SK-N-SH treated with all-trans-retinoic acid at 6 μM for 48 hours (cell line): ENCODE measurements at regions not wholly inside any gene's neighbourhood (a gene's known extent, or its start where the extent isn't known, plus 50 kb on each side); places are given as distances from the start of the nearest gene placed in this dataset.

Experiments used
- ATAC-seq: fragments of 200-7000 bp; cut with Tn5 transposase; 3 replicates; pipeline ENCODE4 v1.9.1; 2020; ENCODE audit warnings: mild to moderate bottlenecking, moderate library complexity
- BACH2 ChIP-seq: fragments of 250-450 bp; sonication (Bioruptor Pico); IDR thresholded peaks from 2 replicates; pipeline ENCODE4 v1.9.0; 2021; ENCODE audit warnings: mild to moderate bottlenecking, borderline replicate concordance
- CREB5 ChIP-seq: fragments of 250-450 bp; sonication (Bioruptor Pico); IDR thresholded peaks from 2 replicates; pipeline ENCODE4 v1.5.1; 2020; ENCODE audit warnings: low read depth, mild to moderate bottlenecking, moderate library complexity
- CSDC2 ChIP-seq: fragments of 250-450 bp; sonication (Bioruptor Pico); IDR thresholded peaks from 2 replicates; pipeline ENCODE4 v1.5.0; 2020; ENCODE audit warnings: mild to moderate bottlenecking, moderate library complexity
- CSRNP3 ChIP-seq: fragments of 250-450 bp; sonication (Bioruptor Pico); IDR thresholded peaks from 2 replicates; pipeline ENCODE4 v1.5.1; 2021; ENCODE audit warnings: mild to moderate bottlenecking, moderate library complexity
- GLIS3 ChIP-seq: fragments of 250-450 bp; sonication (Bioruptor Pico); IDR thresholded peaks from 2 replicates; pipeline ENCODE4 v1.5.0; 2020; ENCODE audit warnings: mild to moderate bottlenecking, moderate library complexity
- ISL1 ChIP-seq: fragments of 250-450 bp; sonication (Bioruptor Pico); IDR thresholded peaks from 2 replicates; pipeline ENCODE4 v2.1.2; 2022; ENCODE audit warnings: mild to moderate bottlenecking, moderate library complexity
- OSR1 ChIP-seq: fragments of 250-450 bp; sonication (Bioruptor Pico); IDR thresholded peaks from 2 replicates; pipeline ENCODE4 v1.8.0; 2022; ENCODE audit warnings: moderate library complexity, mild to moderate bottlenecking, inconsistent platforms
- PATZ1 ChIP-seq: fragments of 250-450 bp; sonication (Bioruptor Pico); IDR thresholded peaks from 2 replicates; pipeline ENCODE4 v1.8.0; 2020; ENCODE audit warnings: mild to moderate bottlenecking, moderate library complexity, borderline replicate concordance
- POU6F1 ChIP-seq: fragments of 250-450 bp; sonication (Bioruptor Pico); IDR thresholded peaks from 2 replicates; pipeline ENCODE4 v1.8.0; 2021; ENCODE audit warnings: low read depth, mild to moderate bottlenecking, moderate library complexity, borderline replicate concordance
- PPARA ChIP-seq: fragments of 250-450 bp; sonication (Bioruptor Pico); IDR thresholded peaks from 2 replicates; pipeline ENCODE4 v1.5.0; 2020; ENCODE audit warnings: mild to moderate bottlenecking, borderline replicate concordance
- SNAI2 ChIP-seq: fragments of 250-450 bp; sonication (Bioruptor Pico); IDR thresholded peaks from 2 replicates; pipeline ENCODE4 v1.5.0; 2020; ENCODE audit warnings: mild to moderate bottlenecking, moderate library complexity
- TCF4 ChIP-seq: fragments of 250-450 bp; sonication (Bioruptor Pico); IDR thresholded peaks from 2 replicates; pipeline ENCODE4 v1.8.0; 2021; ENCODE audit warnings: mild to moderate bottlenecking, moderate library complexity, borderline replicate concordance
- TSHZ2 ChIP-seq: fragments of 250-450 bp; sonication (Bioruptor Pico); IDR thresholded peaks from 2 replicates; pipeline ENCODE4 v1.5.0; 2020; ENCODE audit warnings: mild to moderate bottlenecking, moderate library complexity
- ZC3H10 ChIP-seq: fragments of 250-450 bp; sonication (Bioruptor Pico); IDR thresholded peaks from 2 replicates; pipeline ENCODE4 v1.5.1; 2021; ENCODE audit warnings: mild to moderate bottlenecking, moderate library complexity
- ZFP3 ChIP-seq: fragments of 250-450 bp; sonication (Bioruptor Pico); IDR thresholded peaks from 2 replicates; pipeline ENCODE4 v1.5.0; 2020; ENCODE audit warnings: mild to moderate bottlenecking, moderate library complexity
- ZFP30 ChIP-seq: fragments of 450-650 bp; formaldehyde crosslinking; IDR thresholded peaks from 2 replicates; pipeline ENCODE4 v1.5.0; 2022; ENCODE audit warnings: mild to moderate bottlenecking, moderate library complexity
- ZNF8 ChIP-seq: fragments of 450-650 bp; formaldehyde crosslinking; IDR thresholded peaks from 2 replicates; pipeline ENCODE4 v1.5.0; 2020; ENCODE audit warnings: mild to moderate bottlenecking, moderate library complexity

- no peak for ATAC-seq
- no peak for TF ChIP-seq ZC3H10 (CRISPR knock-in tag)
- no peak for TF ChIP-seq POU6F1 (CRISPR knock-in tag)
- no peak for TF ChIP-seq ZNF8 (CRISPR knock-in tag)
- TF ChIP-seq ZFP30 (CRISPR knock-in tag), result no peak
- TF ChIP-seq PATZ1 (CRISPR knock-in tag), result no peak
- TF ChIP-seq CSDC2 (CRISPR knock-in tag), result no peak
- no peak for TF ChIP-seq SNAI2 (CRISPR knock-in tag)
- no peak for TF ChIP-seq BACH2 (CRISPR knock-in tag)
- TF ChIP-seq TCF4, result no peak
- no peak for TF ChIP-seq CREB5 (CRISPR knock-in tag)
These were observed 181.4 kb upstream of the MXRA5 start for GRCh38 chrX:3527811-3528210.

- TF ChIP-seq ZNF8 (CRISPR knock-in tag) (no peak), GLIS3 (CRISPR knock-in tag) (no peak), ZFP3 (no peak), OSR1 (CRISPR knock-in tag) (no peak), ISL1 (CRISPR knock-in tag) (no peak), BACH2 (CRISPR knock-in tag) (no peak), CREB5 (CRISPR knock-in tag) (no peak), SNAI2 (CRISPR knock-in tag) (no peak), CSRNP3 (CRISPR knock-in tag) (no peak), TSHZ2 (no peak)
- ATAC-seq, result no peak
These were observed 180.7 kb upstream of the MXRA5 start for GRCh38 chrX:3527166-3527565.

- ATAC-seq, result no peak
- TF ChIP-seq POU6F1 (CRISPR knock-in tag), result no peak
- no peak for TF ChIP-seq PPARA (CRISPR knock-in tag)
These were observed 180.3 kb upstream of the MXRA5 start for GRCh38 chrX:3526731-3527130.
